Hepatocyte (in vitro differentiated cells): ENCODE measurements at regions not wholly inside any gene's neighbourhood (a gene's known extent, or its start where the extent isn't known, plus 50 kb on each side); places are given as distances from the start of the nearest gene placed in this dataset.

ENCODE experiments used
- EZH2 ChIP-seq: fragments of 200-600 bp; sonication (generic); IDR thresholded peaks from 2 replicates; pipeline ENCODE4 v1.6.1; 2016; ENCODE audit warnings: antibody characterized with exemption, mild to moderate bottlenecking, borderline replicate concordance
- EZH2phosphoT487 ChIP-seq: fragments of 200-600 bp; sonication (generic); IDR thresholded peaks from one replicate; pipeline ENCODE4 v1.6.1; 2018; ENCODE audit warnings: antibody characterized with exemption, mild to moderate bottlenecking, low read depth, moderate library complexity; ENCODE audit not compliant: unreplicated experiment, severe bottlenecking
- TF ChIP-seq, protein P1 (sequence below): fragments of 200-600 bp; sonication (generic); IDR thresholded peaks from 2 replicates; pipeline ENCODE4 v1.5.1; 2016; ENCODE audit warnings: antibody characterized with exemption, mild to moderate bottlenecking; ENCODE audit not compliant: poor library complexity

GRCh38 chr7:73954181-73954580 is 73.8 kb upstream of the ELN start:
- TF ChIP-seq, protein P1, sequence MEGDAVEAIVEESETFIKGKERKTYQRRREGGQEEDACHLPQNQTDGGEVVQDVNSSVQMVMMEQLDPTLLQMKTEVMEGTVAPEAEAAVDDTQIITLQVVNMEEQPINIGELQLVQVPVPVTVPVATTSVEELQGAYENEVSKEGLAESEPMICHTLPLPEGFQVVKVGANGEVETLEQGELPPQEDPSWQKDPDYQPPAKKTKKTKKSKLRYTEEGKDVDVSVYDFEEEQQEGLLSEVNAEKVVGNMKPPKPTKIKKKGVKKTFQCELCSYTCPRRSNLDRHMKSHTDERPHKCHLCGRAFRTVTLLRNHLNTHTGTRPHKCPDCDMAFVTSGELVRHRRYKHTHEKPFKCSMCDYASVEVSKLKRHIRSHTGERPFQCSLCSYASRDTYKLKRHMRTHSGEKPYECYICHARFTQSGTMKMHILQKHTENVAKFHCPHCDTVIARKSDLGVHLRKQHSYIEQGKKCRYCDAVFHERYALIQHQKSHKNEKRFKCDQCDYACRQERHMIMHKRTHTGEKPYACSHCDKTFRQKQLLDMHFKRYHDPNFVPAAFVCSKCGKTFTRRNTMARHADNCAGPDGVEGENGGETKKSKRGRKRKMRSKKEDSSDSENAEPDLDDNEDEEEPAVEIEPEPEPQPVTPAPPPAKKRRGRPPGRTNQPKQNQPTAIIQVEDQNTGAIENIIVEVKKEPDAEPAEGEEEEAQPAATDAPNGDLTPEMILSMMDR: no peak
- no peak for TF ChIP-seq EZH2
- no peak for TF ChIP-seq EZH2phosphoT487
